ENCODE measurements at regions not wholly inside any gene's neighbourhood (a gene's known extent, or its start where the extent isn't known, plus 50 kb on each side); places are given as distances from the start of the nearest gene placed in this dataset.
"Not testable (repeated sequence)": the region's sequence is repeated elsewhere in the genome, so short reads cannot be mapped to it uniquely, and the experiment has no call there.

DNA sequence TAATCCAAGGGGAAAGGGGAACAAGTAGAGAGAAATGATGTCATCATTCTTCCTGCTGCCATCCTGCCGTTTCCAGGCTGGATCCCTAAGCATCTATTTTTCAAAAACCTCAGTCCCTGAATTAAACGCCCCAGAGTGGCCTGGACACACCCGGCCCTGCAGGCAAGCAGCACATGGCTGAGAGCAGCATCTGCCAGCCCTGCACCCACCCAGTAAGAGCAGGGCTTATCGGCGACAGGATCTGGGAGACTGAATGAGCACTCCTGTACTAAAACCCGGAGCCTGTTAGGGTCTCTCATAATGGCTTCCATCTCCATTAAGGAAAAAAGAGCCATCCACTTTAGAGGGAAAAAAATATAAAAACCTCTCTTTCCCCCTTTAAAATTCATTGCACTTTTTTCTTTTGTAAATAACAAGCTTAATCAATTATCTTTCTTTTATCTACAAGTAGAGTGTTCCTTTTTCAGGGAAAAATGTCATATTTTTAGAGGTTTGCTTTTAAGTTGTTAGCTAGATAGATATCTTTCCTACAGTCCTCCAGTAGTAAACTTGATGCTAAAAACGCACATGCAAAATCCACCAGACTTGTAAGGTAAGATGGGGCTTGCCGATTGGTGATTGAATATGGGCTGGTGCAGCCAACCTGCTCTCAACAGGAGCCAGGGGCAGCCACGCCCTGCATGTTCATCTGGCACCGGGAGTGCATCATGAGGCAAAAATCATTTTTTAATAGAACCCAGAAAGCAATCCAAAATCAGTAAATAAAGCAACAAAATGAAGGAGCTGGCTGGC, 457.8 kb downstream of the EIPR1 start:
- DNase-seq: no peak

GRCh38 chr2:2919026-2919425, 458.6 kb downstream of the EIPR1 start:
- DNase-seq: no peak

GRCh38 chr2:2916621-2917020, 461.0 kb downstream of the EIPR1 start:
- DNase-seq: no peak

GRCh38 chr2:2914252-2914651, 463.4 kb downstream of the EIPR1 start:
- no peak for DNase-seq

GRCh38 chr2:2913601-2914120, 464.0 kb downstream of the EIPR1 start:
- DNase-seq: no peak

GRCh38 chr2:2912731-2913130, 464.9 kb downstream of the EIPR1 start:
- DNase-seq: no peak

GRCh38 chr2:2912293-2912692, 465.3 kb downstream of the EIPR1 start:
- no peak for DNase-seq

DNA sequence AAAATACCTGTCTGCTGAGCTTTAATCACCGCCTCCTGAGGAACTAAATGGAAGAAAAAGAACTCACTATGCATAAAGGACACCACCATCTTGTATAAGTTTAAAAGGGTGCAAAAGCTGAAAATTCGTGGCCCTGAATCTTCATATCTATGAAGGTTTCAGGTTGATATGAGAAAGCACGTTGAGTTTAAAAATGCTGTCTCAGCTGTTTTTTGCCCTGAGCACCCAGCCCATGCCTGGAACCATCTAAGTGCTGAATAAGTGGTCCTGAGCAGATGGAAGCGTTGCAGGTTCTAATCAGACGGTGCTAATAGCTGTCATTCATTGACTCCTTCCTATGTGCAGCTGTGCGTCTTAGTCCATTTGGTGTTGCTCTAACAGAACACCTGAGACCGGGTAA, 467.4 kb downstream of the EIPR1 start:
- no peak for DNase-seq

GRCh38 chr2:2909086-2910035, 468.3 kb downstream of the EIPR1 start:
- DNase-seq: no peak

DNA sequence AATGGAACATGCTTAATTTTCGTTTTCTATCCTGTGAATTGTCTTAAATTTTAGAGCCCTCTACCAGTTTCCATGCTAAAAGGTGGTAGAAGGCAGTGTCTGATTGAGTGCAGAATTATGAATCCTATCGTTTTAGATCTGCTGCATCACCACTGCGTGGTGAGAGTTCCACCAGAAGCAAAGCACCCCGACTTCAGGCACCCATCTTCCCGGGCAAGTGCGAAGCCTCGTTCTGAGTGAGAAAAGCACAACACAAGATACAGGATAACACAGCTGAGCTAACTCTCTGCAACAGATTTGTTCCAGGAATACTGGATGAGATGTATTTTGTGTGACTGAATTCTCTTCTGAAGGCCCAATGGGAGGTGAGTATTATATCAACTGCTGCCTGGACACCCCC, 471.5 kb downstream of the EIPR1 start:
- no peak for DNase-seq

- DNase-seq: no peak
These were observed 472.8 kb downstream of the EIPR1 start for GRCh38 chr2:2904721-2905350.

DNA sequence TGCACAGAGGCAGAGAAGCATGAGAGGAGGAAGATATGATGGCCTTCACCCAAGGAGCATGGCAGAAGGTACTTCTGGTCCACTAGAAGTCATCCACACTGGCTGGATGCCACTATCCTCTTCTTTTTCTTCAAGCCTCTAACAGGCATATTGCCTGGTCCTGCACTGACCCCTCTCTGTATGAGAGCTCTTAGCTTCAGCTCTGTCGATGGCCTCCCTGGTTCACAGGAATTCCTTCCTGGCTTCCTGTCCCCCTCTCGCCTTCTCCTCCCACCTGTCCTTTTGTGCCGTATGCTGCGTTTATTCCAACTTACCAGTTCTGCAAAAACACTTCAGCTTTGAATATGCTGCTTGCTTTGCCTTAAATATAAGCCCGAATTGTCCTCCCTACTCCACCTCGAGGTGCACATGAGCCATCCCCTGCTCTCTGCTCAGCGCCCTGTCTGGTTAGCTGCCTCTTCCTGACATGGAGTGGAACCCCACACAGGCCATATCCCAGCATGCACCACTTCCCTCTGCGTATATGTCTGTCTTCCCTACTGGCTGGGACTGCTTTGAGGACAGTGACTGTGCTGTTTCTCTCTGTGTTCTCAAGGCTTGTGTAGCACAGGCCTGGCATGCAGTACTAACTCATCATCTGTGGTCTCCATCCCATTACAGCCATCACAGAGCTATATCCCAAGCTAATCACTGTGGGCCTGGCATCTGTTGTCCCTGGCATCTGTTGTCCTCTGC, 474.9 kb downstream of the EIPR1 start:
- DNase-seq: no peak

DNA sequence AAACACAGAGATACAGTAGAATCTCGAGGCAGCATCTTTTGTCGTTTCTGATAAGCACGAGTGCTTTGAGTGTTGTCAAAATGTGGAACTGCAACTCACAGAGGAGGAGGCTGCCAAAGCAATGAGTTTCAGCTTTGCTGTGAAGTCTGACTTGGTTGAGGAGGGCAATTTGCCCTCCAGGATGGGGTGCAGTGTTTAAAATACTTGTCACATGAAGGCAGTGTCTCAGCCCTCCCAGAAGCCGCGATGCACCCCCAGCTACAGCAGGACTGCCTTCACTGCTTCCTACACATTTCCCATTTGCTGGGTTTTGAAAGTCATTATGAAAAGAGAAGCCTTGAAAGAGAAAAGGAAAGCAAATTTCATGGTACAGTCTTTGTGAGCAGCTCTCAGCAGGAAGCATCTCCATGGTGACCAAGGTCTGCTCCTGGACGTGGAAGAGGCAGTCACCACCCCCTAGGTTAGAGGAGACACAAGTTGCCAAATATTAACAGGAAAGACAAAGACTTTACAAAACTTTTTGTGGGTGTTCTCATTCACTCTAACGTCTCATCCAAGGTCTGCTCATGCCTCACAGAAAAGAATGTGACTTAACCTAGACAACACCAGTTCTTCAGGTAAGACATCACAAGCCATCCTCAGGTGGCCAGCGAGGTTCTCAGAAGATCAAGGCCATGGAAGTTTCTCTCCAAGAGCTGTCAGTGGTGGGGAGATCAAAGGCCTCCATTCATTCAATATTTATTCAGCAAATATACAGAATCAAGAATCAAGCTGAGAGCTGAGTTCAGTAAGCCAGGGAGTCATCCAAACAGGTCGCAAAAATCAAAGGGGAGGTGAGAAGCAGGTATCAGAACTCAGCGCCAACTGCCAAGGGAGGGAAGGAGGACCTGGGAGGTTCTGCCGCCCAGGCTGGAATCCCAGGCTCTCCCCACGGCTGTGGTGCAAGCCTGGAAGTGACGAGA, 476.0 kb downstream of the EIPR1 start:
- DNase-seq: peak; percentile 3

GRCh38 chr2:2899826-2900225, 477.8 kb downstream of the EIPR1 start:
- DNase-seq: no peak

- DNase-seq: no peak
These were observed 478.9 kb downstream of the EIPR1 start for GRCh38 chr2:2898744-2899143.

GRCh38 chr2:2896643-2897042, 481.0 kb downstream of the EIPR1 start:
- no peak for DNase-seq

DNA sequence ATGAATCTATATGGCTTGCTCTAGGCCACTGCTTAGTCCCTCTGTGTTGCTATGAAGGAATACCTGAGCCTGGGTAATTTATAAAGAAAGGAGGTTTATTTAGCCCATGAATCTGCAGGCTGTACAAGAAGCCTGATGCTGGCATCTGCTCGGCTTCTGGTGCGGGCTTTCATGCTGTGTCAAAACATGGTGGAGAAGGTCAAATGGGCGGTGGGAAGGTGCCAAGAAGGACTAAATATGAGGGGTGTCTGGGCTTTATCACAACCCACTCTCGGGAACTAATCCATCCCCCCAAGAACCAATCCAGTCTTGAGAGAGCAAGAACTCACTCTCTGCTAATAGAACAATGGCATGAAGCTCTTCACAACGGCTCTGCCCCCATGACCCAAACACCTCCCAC, 481.6 kb downstream of the EIPR1 start:
- no peak for DNase-seq

- not testable (repeated sequence) for DNase-seq
These were observed 483.6 kb downstream of the EIPR1 start for GRCh38 chr2:2894011-2894410.

DNA sequence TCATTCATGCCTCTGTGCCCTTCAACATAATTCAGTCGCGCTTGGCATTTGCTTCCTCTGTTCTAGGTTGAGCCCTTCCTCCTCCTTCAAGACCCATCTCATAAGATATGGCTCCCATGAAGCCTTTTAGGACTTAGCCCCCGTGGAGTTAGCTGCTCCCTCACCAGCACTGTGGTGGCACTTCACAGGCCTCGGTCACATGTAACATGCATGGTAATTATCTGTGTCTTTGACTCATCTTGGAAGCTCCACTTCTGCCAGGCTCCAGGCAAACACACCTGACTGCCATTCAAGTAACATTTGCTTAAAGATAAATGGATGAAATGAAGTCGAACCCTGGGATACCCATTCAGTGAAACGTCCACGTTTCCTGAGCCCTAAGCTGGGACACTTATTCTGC, 484.7 kb downstream of the EIPR1 start:
- no peak for DNase-seq

DNA sequence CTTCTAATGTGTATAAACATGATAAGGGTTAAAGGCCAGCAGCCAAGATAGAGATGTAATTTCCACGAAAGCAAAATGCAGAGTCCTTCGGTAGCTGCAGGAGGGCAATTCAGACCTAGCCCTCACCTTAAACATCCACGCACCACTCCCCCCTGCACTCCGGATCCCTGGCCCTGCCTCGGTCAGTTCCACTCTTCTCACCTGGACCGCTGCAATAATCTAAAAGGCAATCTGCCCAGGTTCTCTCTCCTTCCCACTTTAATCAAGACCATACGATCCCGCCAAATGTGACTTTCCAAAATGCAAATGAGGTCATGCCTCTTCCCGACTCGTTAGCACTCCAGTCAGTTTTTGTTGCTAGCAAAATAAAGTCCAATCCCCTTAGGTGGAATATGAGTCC, 485.2 kb downstream of the EIPR1 start:
- DNase-seq: no peak

GRCh38 chr2:2890901-2891300, 486.7 kb downstream of the EIPR1 start:
- DNase-seq: no peak
